ENCODE measurements at regions not wholly inside any gene's neighbourhood (a gene's known extent, or its start where the extent isn't known, plus 50 kb on each side); places are given as distances from the start of the nearest gene placed in this dataset.

DNA sequence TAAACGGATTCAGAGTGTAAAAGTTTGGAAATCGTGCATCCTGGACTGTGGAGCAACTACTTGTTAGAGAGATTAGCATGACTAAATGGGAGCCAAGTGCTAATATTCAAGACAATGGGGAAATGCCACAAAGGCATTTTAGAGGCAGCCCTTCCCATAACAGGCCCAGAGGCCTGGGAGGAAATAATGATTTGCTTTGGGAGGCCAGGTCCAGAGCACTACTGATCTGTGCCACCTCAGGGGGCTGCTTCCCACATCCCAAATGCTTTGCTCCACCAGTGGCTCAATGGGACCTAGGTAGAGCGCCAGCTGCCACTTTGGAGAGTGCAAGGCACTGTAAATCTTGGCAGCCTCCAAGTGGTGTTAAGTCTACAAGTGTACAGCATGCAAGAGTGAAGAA is 91.9 kb upstream of the HSF2 start:
- ChIA-PET CTCF (no interaction called here), POLR2A (no interaction called here)
- ATAC-seq: no peak
- Histone ChIP-seq H3K27ac (ENCODE audit: low read length) (no peak overlapping the region), H3K27me3 (ENCODE audit: control insufficient read depth, insufficient read depth, low read length) (no peaks in the 10 kb centered on the region), H3K36me3 (ENCODE audit: control insufficient read depth, insufficient read depth, low read length) (no peaks in the 10 kb centered on the region), H3K4me1 (ENCODE audit: control insufficient read depth, insufficient read depth, low read length) (no peaks in the 10 kb centered on the region), H3K4me3 (ENCODE audit: low read depth in 2 of 2, low read length in 2 of 2) (no peak overlapping the region), H3K9me3 (ENCODE audit: control insufficient read depth, insufficient read depth, low read depth, low read length) (no peaks in the 10 kb centered on the region)
- TF ChIP-seq, protein P1, sequence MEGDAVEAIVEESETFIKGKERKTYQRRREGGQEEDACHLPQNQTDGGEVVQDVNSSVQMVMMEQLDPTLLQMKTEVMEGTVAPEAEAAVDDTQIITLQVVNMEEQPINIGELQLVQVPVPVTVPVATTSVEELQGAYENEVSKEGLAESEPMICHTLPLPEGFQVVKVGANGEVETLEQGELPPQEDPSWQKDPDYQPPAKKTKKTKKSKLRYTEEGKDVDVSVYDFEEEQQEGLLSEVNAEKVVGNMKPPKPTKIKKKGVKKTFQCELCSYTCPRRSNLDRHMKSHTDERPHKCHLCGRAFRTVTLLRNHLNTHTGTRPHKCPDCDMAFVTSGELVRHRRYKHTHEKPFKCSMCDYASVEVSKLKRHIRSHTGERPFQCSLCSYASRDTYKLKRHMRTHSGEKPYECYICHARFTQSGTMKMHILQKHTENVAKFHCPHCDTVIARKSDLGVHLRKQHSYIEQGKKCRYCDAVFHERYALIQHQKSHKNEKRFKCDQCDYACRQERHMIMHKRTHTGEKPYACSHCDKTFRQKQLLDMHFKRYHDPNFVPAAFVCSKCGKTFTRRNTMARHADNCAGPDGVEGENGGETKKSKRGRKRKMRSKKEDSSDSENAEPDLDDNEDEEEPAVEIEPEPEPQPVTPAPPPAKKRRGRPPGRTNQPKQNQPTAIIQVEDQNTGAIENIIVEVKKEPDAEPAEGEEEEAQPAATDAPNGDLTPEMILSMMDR (IDR thresholded peaks at IDR 0.05): no peak
- TF ChIP-seq SIN3A (IDR thresholded peaks at IDR 0.05; ENCODE audit: borderline replicate concordance, insufficient read depth, low read depth, low read length): no peak
- TF ChIP-seq, protein P2, sequence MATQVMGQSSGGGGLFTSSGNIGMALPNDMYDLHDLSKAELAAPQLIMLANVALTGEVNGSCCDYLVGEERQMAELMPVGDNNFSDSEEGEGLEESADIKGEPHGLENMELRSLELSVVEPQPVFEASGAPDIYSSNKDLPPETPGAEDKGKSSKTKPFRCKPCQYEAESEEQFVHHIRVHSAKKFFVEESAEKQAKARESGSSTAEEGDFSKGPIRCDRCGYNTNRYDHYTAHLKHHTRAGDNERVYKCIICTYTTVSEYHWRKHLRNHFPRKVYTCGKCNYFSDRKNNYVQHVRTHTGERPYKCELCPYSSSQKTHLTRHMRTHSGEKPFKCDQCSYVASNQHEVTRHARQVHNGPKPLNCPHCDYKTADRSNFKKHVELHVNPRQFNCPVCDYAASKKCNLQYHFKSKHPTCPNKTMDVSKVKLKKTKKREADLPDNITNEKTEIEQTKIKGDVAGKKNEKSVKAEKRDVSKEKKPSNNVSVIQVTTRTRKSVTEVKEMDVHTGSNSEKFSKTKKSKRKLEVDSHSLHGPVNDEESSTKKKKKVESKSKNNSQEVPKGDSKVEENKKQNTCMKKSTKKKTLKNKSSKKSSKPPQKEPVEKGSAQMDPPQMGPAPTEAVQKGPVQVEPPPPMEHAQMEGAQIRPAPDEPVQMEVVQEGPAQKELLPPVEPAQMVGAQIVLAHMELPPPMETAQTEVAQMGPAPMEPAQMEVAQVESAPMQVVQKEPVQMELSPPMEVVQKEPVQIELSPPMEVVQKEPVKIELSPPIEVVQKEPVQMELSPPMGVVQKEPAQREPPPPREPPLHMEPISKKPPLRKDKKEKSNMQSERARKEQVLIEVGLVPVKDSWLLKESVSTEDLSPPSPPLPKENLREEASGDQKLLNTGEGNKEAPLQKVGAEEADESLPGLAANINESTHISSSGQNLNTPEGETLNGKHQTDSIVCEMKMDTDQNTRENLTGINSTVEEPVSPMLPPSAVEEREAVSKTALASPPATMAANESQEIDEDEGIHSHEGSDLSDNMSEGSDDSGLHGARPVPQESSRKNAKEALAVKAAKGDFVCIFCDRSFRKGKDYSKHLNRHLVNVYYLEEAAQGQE (IDR thresholded peaks at IDR 0.05; ENCODE audit: insufficient read depth in 1 of 2, low read depth in 2 of 2, low read length in 1 of 2): no peak
- no peak for DNase-seq (ENCODE audit: low read depth, low spot score)
- in situ Hi-C loops (cut with HindIII; ENCODE audit: low pct_unique_long_range_greater_than_20kb, low sequenced_read_pairs) (no loop called here), intact Hi-C loops (cut with micrococcal nuclease; ENCODE audit: unreplicated experiment) (no loop called here)
- BruUV-seq (replicated peaks): no TSS peak

DNA sequence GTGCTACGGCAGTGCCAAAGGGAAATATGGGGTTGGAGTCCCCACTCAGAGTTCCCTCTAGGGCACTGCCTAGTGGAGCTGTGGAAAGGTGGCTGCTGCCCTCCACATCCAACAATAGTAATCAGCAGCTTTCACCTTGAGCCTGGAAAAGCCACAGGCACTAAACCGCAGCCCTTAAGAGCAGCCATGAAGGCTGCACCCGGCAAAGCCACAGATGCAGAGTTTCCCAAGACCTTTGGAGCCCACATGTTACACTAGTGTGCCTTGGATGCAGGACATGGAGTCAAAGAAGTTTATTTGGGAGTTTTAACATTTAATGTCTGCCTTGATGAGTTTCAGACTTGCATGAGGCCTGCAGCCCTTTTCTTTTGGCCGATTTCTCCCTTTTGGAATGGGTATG is 91.4 kb upstream of the HSF2 start:
- no TSS peak for BruUV-seq (replicated peaks)
- ChIA-PET CTCF (no interaction called here), POLR2A (no interaction called here)
- no peak overlapping the region for H3K27ac ChIP-seq (ENCODE audit: low read length)
- intact Hi-C loops (cut with micrococcal nuclease; ENCODE audit: unreplicated experiment): no loop called here
- no peak overlapping the region for H3K4me3 ChIP-seq (ENCODE audit: low read depth in 2 of 2, low read length in 2 of 2)
- H3K9me3 ChIP-seq (ENCODE audit: control insufficient read depth, insufficient read depth, low read depth, low read length): no peaks in the 10 kb centered on the region
- H3K4me1 ChIP-seq (ENCODE audit: control insufficient read depth, insufficient read depth, low read length): no peaks in the 10 kb centered on the region
- DNase-seq (ENCODE audit: low read depth, low spot score): no peak
- in situ Hi-C loops (cut with HindIII; ENCODE audit: low pct_unique_long_range_greater_than_20kb, low sequenced_read_pairs): no loop called here
- no peak for ATAC-seq
- H3K36me3 ChIP-seq (ENCODE audit: control insufficient read depth, insufficient read depth, low read length): no peaks in the 10 kb centered on the region
- H3K27me3 ChIP-seq (ENCODE audit: control insufficient read depth, insufficient read depth, low read length): no peaks in the 10 kb centered on the region
- TF ChIP-seq, protein P2 (IDR thresholded peaks at IDR 0.05; ENCODE audit: insufficient read depth in 1 of 2, low read depth in 2 of 2, low read length in 1 of 2): no peak
- no peak for TF ChIP-seq POLR2AphosphoS5 (IDR thresholded peaks at IDR 0.05; ENCODE audit: low read depth, low read length)
- TF ChIP-seq TCF7L2 (IDR thresholded peaks at IDR 0.05; ENCODE audit: low read depth, low read length): no peak
- TF ChIP-seq SIN3A (IDR thresholded peaks at IDR 0.05; ENCODE audit: borderline replicate concordance, insufficient read depth, low read depth, low read length): no peak
- TF ChIP-seq, protein P1 (IDR thresholded peaks at IDR 0.05): no peak

Measured in Panc1 (cell line).